ENCODE measurements at regions not wholly inside any gene's neighbourhood (a gene's known extent, or its start where the extent isn't known, plus 50 kb on each side); places are given as distances from the start of the nearest gene placed in this dataset.

DNA sequence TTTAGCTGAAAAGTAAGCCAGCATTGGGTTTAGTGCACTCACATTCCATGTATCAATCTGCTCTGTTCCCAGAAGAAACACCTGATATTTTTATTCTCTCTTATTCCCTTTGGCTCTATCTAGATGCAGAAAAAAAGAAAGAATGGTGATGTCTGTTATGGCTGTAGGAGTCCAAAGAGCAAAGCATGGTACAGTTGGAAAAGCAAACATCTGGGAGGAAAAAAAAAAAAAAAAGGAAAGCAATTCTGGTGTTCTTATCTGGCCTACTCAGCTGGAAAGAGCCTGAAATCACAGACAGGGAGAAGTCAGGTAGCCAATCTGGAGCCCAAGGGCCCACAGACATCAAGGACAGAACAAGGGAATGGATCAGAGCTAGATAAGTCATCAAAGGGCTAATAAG is 293.9 kb downstream of the DUSP6 start:
- TF ChIP-seq, protein P1, sequence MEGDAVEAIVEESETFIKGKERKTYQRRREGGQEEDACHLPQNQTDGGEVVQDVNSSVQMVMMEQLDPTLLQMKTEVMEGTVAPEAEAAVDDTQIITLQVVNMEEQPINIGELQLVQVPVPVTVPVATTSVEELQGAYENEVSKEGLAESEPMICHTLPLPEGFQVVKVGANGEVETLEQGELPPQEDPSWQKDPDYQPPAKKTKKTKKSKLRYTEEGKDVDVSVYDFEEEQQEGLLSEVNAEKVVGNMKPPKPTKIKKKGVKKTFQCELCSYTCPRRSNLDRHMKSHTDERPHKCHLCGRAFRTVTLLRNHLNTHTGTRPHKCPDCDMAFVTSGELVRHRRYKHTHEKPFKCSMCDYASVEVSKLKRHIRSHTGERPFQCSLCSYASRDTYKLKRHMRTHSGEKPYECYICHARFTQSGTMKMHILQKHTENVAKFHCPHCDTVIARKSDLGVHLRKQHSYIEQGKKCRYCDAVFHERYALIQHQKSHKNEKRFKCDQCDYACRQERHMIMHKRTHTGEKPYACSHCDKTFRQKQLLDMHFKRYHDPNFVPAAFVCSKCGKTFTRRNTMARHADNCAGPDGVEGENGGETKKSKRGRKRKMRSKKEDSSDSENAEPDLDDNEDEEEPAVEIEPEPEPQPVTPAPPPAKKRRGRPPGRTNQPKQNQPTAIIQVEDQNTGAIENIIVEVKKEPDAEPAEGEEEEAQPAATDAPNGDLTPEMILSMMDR (conservative IDR thresholded peaks at IDR 0.05; ENCODE audit: low read length), result no peak
- TF ChIP-seq EZH2phosphoT487 (IDR thresholded peaks at IDR 0.05; ENCODE audit: borderline replicate concordance, low read depth, low read length), result no peak
